Naive thymus-derived CD4-positive, alpha-beta T cell (primary cell): ENCODE measurements at regions not wholly inside any gene's neighbourhood (a gene's known extent, or its start where the extent isn't known, plus 50 kb on each side); places are given as distances from the start of the nearest gene placed in this dataset.

Source experiments
- ATAC-seq: fragments of 150-1000 bp; cut with Tn5 transposase; 2 replicates; pipeline ENCODE4 v1.10.0; 2021; ENCODE audit warnings: mild to moderate bottlenecking, moderate library complexity
- CTCF ChIA-PET: fragments of 350-600 bp; sonication (Branson Sonifier 250); formaldehyde crosslinking; loops from one replicate; lab custom pipeline; 2021; ENCODE audit warnings: antibody characterized with exemption; lab: Charles Lee
- POLR2A ChIA-PET: fragments of 350-600 bp; sonication (Branson Sonifier 250); formaldehyde crosslinking; loops from one replicate; lab custom pipeline; 2021; ENCODE audit warnings: antibody characterized with exemption, inconsistent platforms; lab: Charles Lee
- DNase-seq, 9 donors: peaks; one replicate each; pipeline versions ENCODE4 v3.0.0 to v3.0.0-alpha.2; 2020 to 2022; ENCODE audit warnings: mixed read lengths in 1 of 9
- H3K27ac ChIP-seq: one replicate; pipeline ENCODE4 v1.7.0; 2013; ENCODE audit warnings: mild to moderate bottlenecking, low read depth, low read length, moderate library complexity
- H3K27me3 ChIP-seq, 2 donors: one replicate each; pipeline ENCODE4 v1.7.0; 2013; ENCODE audit warnings: low read length in 2 of 2, mild to moderate bottlenecking in 2 of 2, moderate library complexity in 2 of 2; ENCODE audit not compliant: control insufficient read depth in 2 of 2, insufficient read depth in 2 of 2
- H3K36me3 ChIP-seq, 3 experiments: 1 replicate in 2 of 3; 2 replicates in 1 of 3; pipeline ENCODE4 v1.7.0; 2013; ENCODE audit warnings: low read length in 3 of 3, mild to moderate bottlenecking in 3 of 3, moderate library complexity in 1 of 3; ENCODE audit not compliant: insufficient read depth in 3 of 3, control insufficient read depth in 2 of 3
- H3K4me1 ChIP-seq, 2 donors: one replicate each; pipeline ENCODE4 v1.7.0; 2013; ENCODE audit warnings: low read length in 2 of 2, mild to moderate bottlenecking in 2 of 2, moderate library complexity in 1 of 2; ENCODE audit not compliant: control insufficient read depth in 2 of 2, insufficient read depth in 2 of 2
- H3K4me3 ChIP-seq: 2 replicates; pipeline ENCODE4 v1.7.0; 2013; ENCODE audit warnings: mild to moderate bottlenecking, low read length
- H3K9me3 ChIP-seq, 3 experiments: 1 replicate in 2 of 3; 2 replicates in 1 of 3; pipeline ENCODE4 v1.7.0; 2013; ENCODE audit warnings: low read length in 3 of 3; ENCODE audit not compliant: control insufficient read depth in 2 of 3
- H3K27ac Mint-ChIP-seq, 9 donors: one replicate each; pipeline ENCODE4 v1.8.0; 2020 to 2022; ENCODE audit warnings: mixed read lengths in 9 of 9, mild to moderate bottlenecking in 8 of 9, moderate library complexity in 5 of 9, inconsistent platforms in 2 of 9
- H3K27me3 Mint-ChIP-seq, 5 donors: one replicate each; pipeline ENCODE4 v1.8.0; 2021 to 2022; ENCODE audit warnings: mixed read lengths in 5 of 5, mild to moderate bottlenecking in 1 of 5
- H3K36me3 Mint-ChIP-seq, 5 donors: one replicate each; pipeline ENCODE4 v1.8.0; 2020 to 2022; ENCODE audit warnings: mixed read lengths in 5 of 5, mild to moderate bottlenecking in 3 of 5, inconsistent platforms in 1 of 5
- H3K4me1 Mint-ChIP-seq, 7 donors: one replicate each; pipeline ENCODE4 v1.8.0; 2020 to 2022; ENCODE audit warnings: mixed read lengths in 7 of 7, mild to moderate bottlenecking in 3 of 7, inconsistent platforms in 1 of 7
- H3K4me3 Mint-ChIP-seq, 10 donors: one replicate each; pipeline ENCODE4 v1.8.0; 2020 to 2022; ENCODE audit warnings: mild to moderate bottlenecking in 10 of 10, mixed read lengths in 10 of 10, moderate library complexity in 6 of 10, inconsistent platforms in 2 of 10
- H3K9me3 Mint-ChIP-seq, 11 donors: one replicate each; pipeline ENCODE4 v1.8.0; 2020 to 2022; ENCODE audit warnings: mixed read lengths in 11 of 11, mild to moderate bottlenecking in 4 of 11, inconsistent platforms in 1 of 11, moderate library complexity in 1 of 11
- intact Hi-C, 2 donors: fragments of 100-400 bp; cut with micrococcal nuclease; formaldehyde crosslinking; loops; one replicate each; pipeline ENCODE4 v1.15.1; 2023

DNA sequence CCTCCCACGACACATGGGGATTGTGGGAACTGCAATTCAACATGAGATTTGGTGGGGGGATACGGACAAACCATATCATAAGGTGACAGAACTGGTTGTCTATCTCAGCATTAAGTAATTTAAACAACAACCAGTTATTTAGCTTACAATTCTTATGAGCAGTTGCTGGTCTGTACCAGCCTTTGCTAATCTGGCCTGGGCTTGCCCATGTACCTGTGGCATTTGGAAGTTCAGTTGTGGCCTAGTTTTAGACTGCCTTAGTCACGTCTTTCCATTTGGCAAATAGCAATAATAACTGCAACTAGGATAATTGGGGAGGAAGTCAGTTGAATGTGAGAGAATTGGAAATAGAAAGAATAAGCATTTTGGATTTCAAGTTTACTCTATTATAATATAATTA, 441.8 kb upstream of the CXADR start:
- H3K4me1 Mint-ChIP-seq, result no peaks in the 10 kb centered on the region
- no peak for ATAC-seq
- peaks cover 0 to 12% (median 3%) of the 10 kb centered on the region in 11 donors for H3K9me3 Mint-ChIP-seq
- CTCF ChIA-PET, result no interaction called here
- Histone ChIP-seq H3K9me3 (no peaks in the 10 kb centered on the region), H3K27ac (no peak overlapping the region), H3K4me1 (no peaks in the 10 kb centered on the region), H3K4me3 (no peak overlapping the region), H3K27me3 (no peaks in the 10 kb centered on the region), H3K36me3 (no peaks in the 10 kb centered on the region)
- peaks cover 0 to 4% (median 0%) of the 10 kb centered on the region in 5 donors for H3K27me3 Mint-ChIP-seq
- DNase-seq, result no peak
- H3K27ac Mint-ChIP-seq, result no peak overlapping the region
- POLR2A ChIA-PET, result no interaction called here
- intact Hi-C loops, result no loop called here
- H3K4me3 Mint-ChIP-seq, result no peak overlapping the region
- no peaks in the 10 kb centered on the region for H3K36me3 Mint-ChIP-seq

DNA sequence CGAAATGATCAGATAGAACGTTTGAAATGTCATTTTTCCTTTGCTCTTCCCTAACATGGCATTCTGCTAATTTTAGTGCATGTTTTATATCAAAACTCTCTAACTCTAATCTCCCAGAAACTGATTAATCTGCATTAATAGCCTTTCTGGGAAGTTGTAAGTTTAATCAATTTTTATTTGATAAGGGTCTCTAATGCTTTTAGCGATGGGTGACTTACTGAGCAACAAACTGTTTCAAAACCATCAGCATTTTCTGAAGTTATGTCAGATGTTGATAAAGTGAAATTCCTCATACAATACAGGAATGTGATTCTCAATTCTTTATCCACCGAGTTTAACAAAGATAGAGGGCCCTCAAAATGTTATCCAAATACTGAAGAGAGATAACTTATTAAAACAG, 431.6 kb upstream of the CXADR start:
- Mint-ChIP-seq H3K27ac (no peak overlapping the region), H3K4me3 (no peak overlapping the region), H3K9me3 (peaks cover 0 to 7% (median 0%) of the 10 kb centered on the region in 11 donors), H3K4me1 (no peaks in the 10 kb centered on the region), H3K27me3 (peaks cover 0 to 3% (median 0%) of the 10 kb centered on the region in 5 donors), H3K36me3 (no peaks in the 10 kb centered on the region)
- DNase-seq, result no peak
- no peak for ATAC-seq
- H3K27ac ChIP-seq, result no peak overlapping the region
- no peak overlapping the region for H3K4me3 ChIP-seq
- H3K36me3 ChIP-seq, result no peaks in the 10 kb centered on the region
- H3K4me1 ChIP-seq, result no peaks in the 10 kb centered on the region
- CTCF ChIA-PET, result no interaction called here
- POLR2A ChIA-PET, result no interaction called here
- intact Hi-C loops, result no loop called here
- no peaks in the 10 kb centered on the region for H3K27me3 ChIP-seq
- H3K9me3 ChIP-seq, result no peaks in the 10 kb centered on the region

DNA sequence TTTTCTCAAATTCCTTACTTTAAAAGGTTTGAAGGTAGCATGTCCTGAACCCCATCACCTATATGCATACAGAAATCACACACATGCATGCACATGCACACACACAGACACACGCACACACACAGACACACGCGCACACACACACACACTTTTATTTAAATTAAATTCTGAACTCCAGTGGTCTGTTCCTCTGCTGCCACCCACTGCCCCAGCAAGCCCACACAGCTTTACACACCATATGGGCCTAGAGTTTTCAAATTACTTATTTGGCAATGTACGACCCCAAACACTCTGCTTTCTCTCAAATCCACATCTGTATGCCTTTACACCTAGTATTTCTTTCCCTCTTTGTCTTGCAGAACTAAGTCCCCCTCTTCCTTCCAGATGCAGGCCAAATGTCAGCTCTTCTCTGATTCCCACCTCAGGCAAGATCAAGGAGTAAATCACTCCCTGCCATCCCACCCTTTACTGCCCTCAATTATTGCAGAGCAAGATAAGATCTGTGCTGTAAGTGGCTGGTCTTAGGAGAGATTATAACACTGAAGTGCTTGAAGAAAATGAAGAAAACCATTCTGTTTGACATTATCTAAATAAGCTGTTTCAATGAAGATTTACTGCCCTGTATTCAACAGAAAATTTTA, 429.9 kb upstream of the CXADR start:
- Histone ChIP-seq H3K36me3 (no peaks in the 10 kb centered on the region), H3K27ac (no peak overlapping the region), H3K4me3 (no peak overlapping the region), H3K27me3 (no peaks in the 10 kb centered on the region), H3K9me3 (no peaks in the 10 kb centered on the region), H3K4me1 (no peaks in the 10 kb centered on the region)
- H3K27me3 Mint-ChIP-seq, result peaks cover 0 to 3% (median 0%) of the 10 kb centered on the region in 5 donors
- no peaks in the 10 kb centered on the region for H3K36me3 Mint-ChIP-seq
- ATAC-seq, result no peak
- ChIA-PET CTCF (no interaction called here), POLR2A (no interaction called here)
- H3K4me3 Mint-ChIP-seq, result no peak overlapping the region
- H3K27ac Mint-ChIP-seq, result no peak overlapping the region
- H3K4me1 Mint-ChIP-seq, result no peaks in the 10 kb centered on the region
- intact Hi-C loops, result no loop called here
- no peak for DNase-seq
- peaks cover 0 to 12% (median 3%) of the 10 kb centered on the region in 11 donors for H3K9me3 Mint-ChIP-seq

DNA sequence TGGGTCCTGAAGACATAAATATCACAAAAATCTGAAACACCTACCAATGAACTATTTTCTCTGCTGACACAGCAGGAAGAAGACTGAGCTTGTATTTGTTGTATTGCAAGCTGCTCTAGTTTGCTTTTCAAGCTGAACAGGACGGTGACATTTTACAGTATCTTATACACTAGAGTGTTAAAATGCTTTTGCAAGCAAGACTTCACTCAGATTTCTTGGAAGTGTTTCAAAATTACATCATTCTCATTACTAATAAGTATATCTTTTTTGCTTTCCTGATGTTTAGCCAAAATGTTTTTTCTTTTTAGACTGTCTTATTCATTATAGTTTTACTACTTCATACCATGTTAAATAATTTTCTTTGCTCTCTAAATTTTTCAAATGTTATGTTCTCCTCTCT, 427.1 kb upstream of the CXADR start:
- ATAC-seq (no peak), DNase-seq (no peak)
- H3K27me3 Mint-ChIP-seq, result peaks cover 0 to 3% (median 0%) of the 10 kb centered on the region in 5 donors
- ChIA-PET POLR2A (no interaction called here), CTCF (no interaction called here)
- H3K4me1 Mint-ChIP-seq, result no peaks in the 10 kb centered on the region
- no peak overlapping the region for H3K4me3 Mint-ChIP-seq
- Histone ChIP-seq H3K4me1 (no peaks in the 10 kb centered on the region), H3K36me3 (no peaks in the 10 kb centered on the region), H3K4me3 (no peak overlapping the region), H3K27me3 (no peaks in the 10 kb centered on the region), H3K9me3 (no peaks in the 10 kb centered on the region), H3K27ac (no peak overlapping the region)
- peaks cover 0 to 18% (median 6%) of the 10 kb centered on the region in 11 donors for H3K9me3 Mint-ChIP-seq
- H3K36me3 Mint-ChIP-seq, result no peaks in the 10 kb centered on the region
- no peak overlapping the region for H3K27ac Mint-ChIP-seq
- intact Hi-C loops, result no loop called here

DNA sequence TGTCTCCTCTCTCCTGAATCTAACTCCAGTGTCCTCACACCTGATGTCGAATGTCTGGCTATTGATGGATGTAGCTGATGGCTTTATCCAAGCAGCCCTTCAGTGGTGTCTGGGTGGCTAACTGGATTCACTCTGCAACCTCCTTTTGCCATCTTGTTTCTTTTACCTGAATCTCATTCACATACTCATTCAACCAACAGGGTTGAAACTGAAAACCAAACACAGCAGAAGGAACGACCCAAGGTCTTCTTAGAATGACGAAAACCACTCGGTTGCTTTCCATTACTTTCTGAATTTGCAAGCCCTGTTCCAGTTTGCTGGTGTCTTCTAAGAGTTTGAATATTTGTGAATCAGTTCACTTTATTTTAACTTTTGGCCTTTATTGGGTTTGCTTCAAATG, 424.3 kb upstream of the CXADR start:
- H3K4me1 Mint-ChIP-seq, result no peaks in the 10 kb centered on the region
- H3K4me3 Mint-ChIP-seq, result no peak overlapping the region
- no peak for ATAC-seq
- ChIA-PET POLR2A (no interaction called here), CTCF (no interaction called here)
- no peak overlapping the region for H3K4me3 ChIP-seq
- H3K4me1 ChIP-seq, result no peaks in the 10 kb centered on the region
- H3K36me3 Mint-ChIP-seq, result no peaks in the 10 kb centered on the region
- no peak overlapping the region for H3K27ac Mint-ChIP-seq
- H3K9me3 Mint-ChIP-seq, result peaks cover 0 to 17% (median 6%) of the 10 kb centered on the region in 11 donors
- no peak overlapping the region for H3K27ac ChIP-seq
- no peak for DNase-seq
- no peaks in the 10 kb centered on the region for H3K27me3 Mint-ChIP-seq
- no peaks in the 10 kb centered on the region for H3K9me3 ChIP-seq
- intact Hi-C loops, result no loop called here
- no peaks in the 10 kb centered on the region for H3K36me3 ChIP-seq
- no peaks in the 10 kb centered on the region for H3K27me3 ChIP-seq

DNA sequence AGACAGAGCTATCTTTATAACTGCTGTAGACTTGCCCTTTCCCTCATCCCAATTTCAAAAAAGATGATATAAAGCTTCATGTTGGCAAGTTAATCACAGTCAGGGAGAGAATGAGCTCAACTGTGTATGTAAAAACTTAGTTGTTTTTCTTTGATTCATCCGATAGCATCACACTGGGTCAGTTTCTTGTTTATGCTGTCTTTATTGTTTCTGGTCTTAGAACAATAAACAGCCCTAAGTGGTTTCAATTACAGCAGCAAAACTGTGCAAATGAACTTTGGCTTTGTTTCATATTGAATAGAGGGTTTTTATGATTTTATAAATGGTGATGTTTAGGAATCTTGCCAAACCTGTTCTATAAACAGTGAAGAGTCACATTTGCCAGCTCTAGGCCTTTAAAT, 423.8 kb upstream of the CXADR start:
- no peaks in the 10 kb centered on the region for H3K36me3 Mint-ChIP-seq
- Histone ChIP-seq H3K4me3 (no peak overlapping the region), H3K9me3 (no peaks in the 10 kb centered on the region), H3K27me3 (no peaks in the 10 kb centered on the region), H3K36me3 (no peaks in the 10 kb centered on the region), H3K4me1 (no peaks in the 10 kb centered on the region), H3K27ac (no peak overlapping the region)
- no peaks in the 10 kb centered on the region for H3K4me1 Mint-ChIP-seq
- POLR2A ChIA-PET, result no interaction called here
- CTCF ChIA-PET, result no interaction called here
- intact Hi-C loops, result no loop called here
- ATAC-seq (no peak), DNase-seq (no peak)
- H3K27ac Mint-ChIP-seq, result no peak overlapping the region
- H3K27me3 Mint-ChIP-seq, result no peaks in the 10 kb centered on the region
- peaks cover 0 to 17% (median 6%) of the 10 kb centered on the region in 11 donors for H3K9me3 Mint-ChIP-seq
- H3K4me3 Mint-ChIP-seq, result no peak overlapping the region

DNA sequence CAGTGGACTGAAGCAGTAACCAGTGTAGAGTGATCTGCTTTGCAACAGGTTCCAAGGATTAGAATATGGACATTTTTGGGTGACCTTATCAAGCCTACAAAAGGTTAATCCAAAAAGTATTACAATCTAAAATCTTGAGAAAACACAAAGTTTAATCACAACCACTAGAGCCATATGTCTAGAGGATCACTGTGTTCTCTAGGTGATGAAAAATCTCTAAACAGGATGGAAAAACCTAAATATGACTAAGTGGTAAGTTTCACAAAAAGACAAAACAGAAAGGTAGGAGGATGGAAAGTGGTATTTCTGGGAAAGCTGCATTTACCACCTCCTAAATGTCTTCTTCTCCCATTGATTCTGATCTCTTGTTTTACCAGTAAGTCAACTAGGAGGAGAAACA, 411.1 kb upstream of the CXADR start:
- no peak for DNase-seq

More for the DNA sequence above, 411.1 kb upstream of the CXADR start:
- Histone ChIP-seq H3K27me3 (no peaks in the 10 kb centered on the region), H3K36me3 (no peaks in the 10 kb centered on the region), H3K9me3 (no peaks in the 10 kb centered on the region), H3K4me1 (no peaks in the 10 kb centered on the region), H3K4me3 (no peak overlapping the region), H3K27ac (no peak overlapping the region)
- intact Hi-C loops, result no loop called here
- Mint-ChIP-seq H3K4me1 (no peaks in the 10 kb centered on the region), H3K27ac (no peak overlapping the region), H3K27me3 (no peaks in the 10 kb centered on the region), H3K9me3 (peaks cover 4 to 27% (median 15%) of the 10 kb centered on the region in 11 donors), H3K36me3 (peaks cover 0 to 3% (median 0%) of the 10 kb centered on the region in 5 donors), H3K4me3 (no peak overlapping the region)
- ATAC-seq, result no peak
- ChIA-PET CTCF (no interaction called here), POLR2A (no interaction called here)
